AG04449 (cell line): ENCODE measurements at regions not wholly inside any gene's neighbourhood (a gene's known extent, or its start where the extent isn't known, plus 50 kb on each side); places are given as distances from the start of the nearest gene placed in this dataset.

Experiments used
- CTCF ChIA-PET: fragments of 350-600 bp; formaldehyde crosslinking; extraction: SDS; loops from one replicate; lab custom pipeline; 2021; ENCODE audit warnings: antibody characterized with exemption; lab: Yijun Ruan, JAX
- POLR2A ChIA-PET: fragments of 400-600, 350-600 bp; formaldehyde crosslinking; extraction: SDS; loops from one replicate; lab custom pipeline; 2020; ENCODE audit warnings: antibody characterized with exemption, inconsistent platforms; lab: Yijun Ruan, JAX
- DNase-seq: peaks from one replicate; pipeline ENCODE4 v3.0.0-alpha.2; 2010; ENCODE audit warnings: low read depth, low spot score
- H3K4me3 ChIP-seq: 2 replicates; pipeline ENCODE4 v1.5.1; 2011; ENCODE audit warnings: low read depth, mild to moderate bottlenecking, control low read depth, low read length
- TF ChIP-seq, protein P1 (sequence below): IDR thresholded peaks from one replicate; pipeline ENCODE4 v1.5.1; 2011; ENCODE audit warnings: mild to moderate bottlenecking, moderate library complexity, low read length, control low read depth, inconsistent platforms; ENCODE audit not compliant: insufficient read depth; ENCODE audit errors: missing control alignments

DNA sequence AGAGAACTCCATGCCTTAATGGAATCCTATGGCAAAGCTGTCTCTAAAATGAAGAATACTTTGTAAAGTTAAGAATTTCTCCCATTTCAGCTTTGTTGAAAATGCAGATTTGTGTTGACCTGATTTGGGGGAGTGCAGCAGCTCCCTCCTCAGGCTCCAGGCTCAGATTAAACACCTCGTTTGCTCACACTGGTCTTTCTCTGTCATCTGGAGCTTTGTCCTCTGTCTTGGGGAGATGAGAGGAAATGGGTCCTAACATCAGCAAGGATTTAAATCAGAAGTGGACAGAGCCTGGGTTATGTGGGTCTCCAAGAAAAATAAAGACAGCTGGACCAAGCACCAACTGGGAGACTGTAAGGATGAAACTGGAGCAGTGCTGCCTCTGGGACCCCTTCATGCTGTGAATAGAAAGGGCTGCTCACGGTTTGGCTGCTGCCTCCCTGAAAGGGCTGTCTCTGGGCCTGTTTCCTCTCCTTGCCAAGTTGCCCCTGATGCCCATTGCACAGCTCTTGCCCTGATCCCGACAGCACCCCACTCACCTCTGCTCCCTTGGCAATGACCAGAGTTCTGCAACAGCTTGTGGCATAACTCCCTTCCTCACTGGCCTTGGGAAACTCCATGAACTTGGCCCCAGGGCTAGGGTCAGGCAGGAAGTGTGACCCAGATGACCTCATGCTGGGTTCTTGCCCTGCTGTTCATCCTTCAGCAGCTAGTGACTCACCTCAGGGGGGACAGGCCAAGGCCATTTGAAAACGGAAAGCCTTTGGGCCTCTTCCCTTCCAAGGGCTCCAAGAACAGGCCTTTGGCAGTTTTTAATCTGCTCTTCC lies 197.2 kb downstream of the CYP26B1 start:
- no peak for DNase-seq
- POLR2A ChIA-PET = no interaction called here
- CTCF ChIA-PET = interaction anchor here (0.8 to 2.2 kb wide), 9 partner anchors 10 to 402 kb away, joined by 3 to 6 read pairs (median 4); no protein-coding TSS in a partner anchor
- no peak overlapping the region for H3K4me3 ChIP-seq
- TF ChIP-seq, protein P1, sequence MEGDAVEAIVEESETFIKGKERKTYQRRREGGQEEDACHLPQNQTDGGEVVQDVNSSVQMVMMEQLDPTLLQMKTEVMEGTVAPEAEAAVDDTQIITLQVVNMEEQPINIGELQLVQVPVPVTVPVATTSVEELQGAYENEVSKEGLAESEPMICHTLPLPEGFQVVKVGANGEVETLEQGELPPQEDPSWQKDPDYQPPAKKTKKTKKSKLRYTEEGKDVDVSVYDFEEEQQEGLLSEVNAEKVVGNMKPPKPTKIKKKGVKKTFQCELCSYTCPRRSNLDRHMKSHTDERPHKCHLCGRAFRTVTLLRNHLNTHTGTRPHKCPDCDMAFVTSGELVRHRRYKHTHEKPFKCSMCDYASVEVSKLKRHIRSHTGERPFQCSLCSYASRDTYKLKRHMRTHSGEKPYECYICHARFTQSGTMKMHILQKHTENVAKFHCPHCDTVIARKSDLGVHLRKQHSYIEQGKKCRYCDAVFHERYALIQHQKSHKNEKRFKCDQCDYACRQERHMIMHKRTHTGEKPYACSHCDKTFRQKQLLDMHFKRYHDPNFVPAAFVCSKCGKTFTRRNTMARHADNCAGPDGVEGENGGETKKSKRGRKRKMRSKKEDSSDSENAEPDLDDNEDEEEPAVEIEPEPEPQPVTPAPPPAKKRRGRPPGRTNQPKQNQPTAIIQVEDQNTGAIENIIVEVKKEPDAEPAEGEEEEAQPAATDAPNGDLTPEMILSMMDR = no peak

DNA sequence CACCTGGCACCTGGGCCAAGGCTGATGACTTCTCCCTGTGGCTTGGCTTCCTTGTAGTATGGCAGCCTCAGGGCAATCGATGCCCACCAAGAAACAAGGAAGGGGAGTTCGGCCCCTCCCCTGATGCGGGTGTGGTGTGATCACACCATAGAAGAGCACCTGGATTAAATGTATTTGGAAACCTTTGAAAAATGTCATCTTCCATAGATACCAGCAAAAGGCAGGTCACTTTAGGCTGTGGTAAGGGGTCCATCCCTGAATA lies 198.2 kb downstream of the CYP26B1 start:
- no peak overlapping the region for H3K4me3 ChIP-seq
- ChIA-PET CTCF (interaction anchor here (1.6 to 1.7 kb wide), 3 partner anchors 14 to 401 kb away, joined by 4 to 5 read pairs (median 4); no protein-coding TSS in a partner anchor), POLR2A (no interaction called here)
- no peak for DNase-seq
- TF ChIP-seq, protein P1 = no peak

DNA sequence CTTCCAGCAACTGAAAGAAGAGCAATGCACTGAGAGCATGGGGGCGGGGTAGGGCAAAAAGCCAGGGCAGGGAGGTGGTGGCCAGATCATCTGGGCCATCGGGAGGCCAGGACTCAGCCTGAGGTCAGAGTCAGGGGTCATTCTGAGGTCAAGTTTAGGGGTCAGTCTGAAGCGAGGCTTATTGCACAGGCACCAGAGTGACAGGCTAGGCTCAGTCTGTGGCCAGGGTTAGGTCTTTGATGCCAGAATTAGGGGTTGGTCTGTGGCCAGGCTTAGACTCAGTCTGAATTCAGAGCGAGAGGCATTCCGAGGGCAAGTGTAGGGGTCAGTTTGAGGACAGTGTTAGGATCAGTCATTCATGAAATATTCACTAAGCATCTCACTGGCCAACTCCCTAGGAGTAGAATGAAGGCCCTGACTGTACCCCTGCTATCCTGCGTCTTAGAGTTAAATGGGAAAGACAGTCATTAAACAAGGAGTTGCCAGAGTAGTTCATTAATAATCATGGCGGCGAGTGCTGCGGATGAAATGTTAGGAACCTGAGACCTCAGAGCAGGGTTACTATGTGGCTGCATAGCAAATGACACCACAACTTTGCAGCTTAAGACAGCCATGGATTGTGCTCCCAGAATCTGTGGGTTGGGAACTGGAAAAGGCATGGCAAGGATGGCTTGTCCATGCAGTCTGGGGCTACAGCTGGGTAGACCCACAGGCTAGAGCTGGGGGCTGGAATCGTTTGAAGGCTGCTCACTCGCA lies 198.7 kb downstream of the CYP26B1 start:
- POLR2A ChIA-PET = no interaction called here
- DNase-seq = no peak

DNA sequence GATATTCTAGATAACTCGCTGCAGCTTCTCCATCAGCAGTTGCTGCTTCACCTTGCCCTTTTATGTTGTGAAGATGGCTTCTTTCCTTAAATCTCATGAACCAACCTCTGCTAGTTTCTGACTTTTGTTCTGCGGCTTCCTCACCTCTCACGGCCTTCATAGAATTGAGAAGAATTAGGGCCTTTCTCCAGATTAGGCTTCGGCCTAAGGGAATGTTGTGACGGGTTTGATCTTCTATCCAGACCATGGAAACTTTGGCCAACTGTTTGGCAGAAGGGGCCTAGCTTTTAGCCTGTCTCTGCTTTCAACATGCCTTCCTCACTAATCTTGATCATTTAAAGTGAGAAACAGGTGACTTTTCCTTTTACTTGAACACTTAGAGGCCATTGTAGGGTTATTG lies 199.9 kb downstream of the CYP26B1 start:
- no peak overlapping the region for H3K4me3 ChIP-seq
- POLR2A ChIA-PET = no interaction called here
- TF ChIP-seq, protein P1 = no peak
- DNase-seq = no peak
- CTCF ChIA-PET = interaction anchor here (1.3 kb wide), 1 partner anchor 150 kb away, joined by 4 read pairs; no protein-coding TSS in a partner anchor

More for the DNA sequence above, 198.7 kb downstream of the CYP26B1 start:
- TF ChIP-seq, protein P1 = no peak
- H3K4me3 ChIP-seq = no peak overlapping the region
- CTCF ChIA-PET = interaction anchor here (1.6 to 1.7 kb wide), 3 partner anchors 13 to 401 kb away, joined by 4 to 5 read pairs (median 4); no protein-coding TSS in a partner anchor

DNA sequence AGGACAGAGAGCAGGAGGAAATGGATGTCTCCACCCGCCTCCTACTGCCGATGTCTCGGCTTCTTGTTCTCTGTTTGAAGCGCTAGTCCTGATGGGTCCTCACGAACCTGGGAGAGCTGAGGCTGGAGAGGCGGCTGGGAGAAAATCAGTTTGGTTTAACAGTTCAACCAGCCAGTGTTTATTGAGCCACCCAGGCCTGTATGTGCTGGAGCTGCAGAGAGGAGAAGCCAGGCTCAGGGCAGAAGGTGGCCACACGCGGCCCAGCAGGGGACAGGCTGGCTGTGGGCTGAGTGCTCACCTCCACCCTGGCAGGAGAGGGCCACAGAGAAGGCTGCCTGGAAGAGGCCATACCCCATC lies 202.1 kb downstream of the CYP26B1 start:
- ChIA-PET POLR2A (interaction anchor here (1.1 kb wide), 1 partner anchor 235 kb away, joined by 3 read pairs; no protein-coding TSS in a partner anchor), CTCF (interaction anchor here (0.9 to 3.3 kb wide), 4 partner anchors 9 to 22 kb away, joined by 3 to 16 read pairs (median 8); no protein-coding TSS in a partner anchor)
- TF ChIP-seq, protein P1 = no peak
- H3K4me3 ChIP-seq = no peak overlapping the region
- DNase-seq = no peak
